ENCODE measurements at regions not wholly inside any gene's neighbourhood (a gene's known extent, or its start where the extent isn't known, plus 50 kb on each side); places are given as distances from the start of the nearest gene placed in this dataset.

DNA sequence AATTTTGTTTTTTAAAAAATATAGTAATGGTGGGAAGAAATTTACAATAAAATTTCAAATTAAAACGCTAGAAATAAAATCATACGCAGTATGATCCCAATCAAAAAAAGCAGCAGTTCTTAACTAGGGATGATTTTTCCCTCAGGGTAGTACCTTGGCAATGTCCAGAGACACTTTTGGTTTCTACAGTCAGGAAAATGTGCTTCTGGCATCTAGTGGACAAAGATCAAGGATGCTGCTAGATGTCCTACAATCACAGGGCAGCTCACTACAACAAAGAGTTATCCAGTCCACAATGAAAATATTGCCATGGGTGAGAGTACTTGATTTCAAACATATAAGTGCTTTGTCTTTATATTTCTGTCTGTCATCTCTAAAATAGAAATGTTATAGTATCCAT, 400.2 kb upstream of the SGCD start:
- TF ChIP-seq SIN3A (IDR thresholded peaks at IDR 0.05; ENCODE audit: borderline replicate concordance, insufficient read depth, low read length) (no peak), POLR2AphosphoS5 (IDR thresholded peaks at IDR 0.05; ENCODE audit: low read depth, low read length) (no peak)
